22Rv1 (cell line): ENCODE measurements at regions not wholly inside any gene's neighbourhood (a gene's known extent, or its start where the extent isn't known, plus 50 kb on each side); places are given as distances from the start of the nearest gene placed in this dataset.

Source experiments
- H3K27ac ChIP-seq: fragments of 450-650 bp; 2 replicates; pipeline ENCODE4 v1.5.1; 2017
- CTCF ChIP-seq: fragments of 450-650 bp; IDR thresholded peaks from 2 replicates; pipeline ENCODE4 v1.5.1; 2017; ENCODE audit warnings: mild to moderate bottlenecking
- ZFX ChIP-seq: fragments of 450-650 bp; IDR thresholded peaks from 2 replicates; pipeline ENCODE4 v1.6.1; 2017; ENCODE audit warnings: antibody characterized with exemption, borderline replicate concordance

DNA sequence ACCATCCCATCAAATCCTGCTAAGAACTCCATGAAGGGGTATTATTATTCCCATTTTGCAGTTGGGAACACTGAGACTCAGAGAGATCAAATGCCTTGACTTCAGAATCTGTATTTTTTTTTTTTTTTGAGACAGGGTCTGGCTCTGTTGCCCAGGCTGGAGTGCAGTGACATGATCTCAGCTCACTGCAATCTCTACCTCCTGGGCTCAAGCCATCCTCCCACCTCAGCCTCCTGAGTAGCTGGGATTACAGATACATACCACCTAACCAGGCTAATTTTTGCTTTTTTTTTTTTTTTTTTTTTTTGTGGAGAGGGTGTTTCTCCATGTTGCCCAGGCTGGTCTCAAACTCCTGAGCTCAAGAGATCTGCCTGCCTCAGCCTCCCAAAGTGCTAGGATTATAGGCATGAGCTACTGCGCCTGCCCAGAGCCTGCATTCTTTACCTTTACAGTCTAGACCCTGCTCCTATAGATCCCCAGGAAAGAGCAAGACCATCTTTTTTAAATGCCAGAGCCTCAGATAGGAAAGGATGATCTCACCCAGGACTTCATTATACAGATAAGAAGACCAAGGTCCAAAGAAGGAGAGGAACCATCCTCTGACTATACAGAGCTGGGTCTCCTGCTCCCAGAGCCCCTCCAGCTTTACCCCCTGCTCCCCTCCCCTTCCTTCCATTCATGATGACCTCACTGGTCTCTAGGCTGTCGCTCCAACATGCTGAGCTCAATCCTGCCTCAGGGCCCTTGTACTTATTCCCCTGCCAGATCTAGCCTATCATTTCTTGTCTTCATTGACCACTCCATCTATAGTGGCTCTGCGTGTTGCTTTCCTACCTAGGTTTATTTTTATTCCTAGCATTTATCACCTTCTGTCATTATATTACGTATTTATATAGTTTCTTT lies 138.6 kb downstream of the CEBPB start:
- TF ChIP-seq ZFX (no peak), CTCF (no peak)
- H3K27ac ChIP-seq = no peak overlapping the region

DNA sequence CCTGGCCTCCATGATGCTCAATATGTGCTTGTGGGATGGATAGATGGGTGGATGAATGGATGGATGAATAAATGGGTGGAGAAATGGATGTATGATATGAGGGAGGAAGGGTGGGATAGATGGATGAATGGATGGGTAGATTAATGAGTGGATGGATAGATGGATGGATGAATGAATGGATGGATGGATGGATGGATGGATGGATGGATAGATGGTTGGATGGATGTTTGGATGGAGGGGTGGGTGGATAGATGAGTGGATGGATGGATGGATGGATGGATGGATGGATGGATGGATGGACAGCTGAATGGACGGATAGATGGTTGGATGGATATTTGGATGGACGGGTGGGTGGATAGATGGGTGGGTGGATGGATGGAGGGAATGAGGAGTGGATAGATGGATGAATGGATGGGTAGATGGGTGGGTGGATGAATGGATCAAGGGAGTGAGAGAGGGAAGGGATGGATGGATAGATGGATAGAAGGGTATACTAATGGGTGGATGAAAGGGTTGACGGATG lies 139.4 kb downstream of the CEBPB start:
- no peak overlapping the region for H3K27ac ChIP-seq
- no peak for TF ChIP-seq ZFX
- TF ChIP-seq CTCF = no peak

DNA sequence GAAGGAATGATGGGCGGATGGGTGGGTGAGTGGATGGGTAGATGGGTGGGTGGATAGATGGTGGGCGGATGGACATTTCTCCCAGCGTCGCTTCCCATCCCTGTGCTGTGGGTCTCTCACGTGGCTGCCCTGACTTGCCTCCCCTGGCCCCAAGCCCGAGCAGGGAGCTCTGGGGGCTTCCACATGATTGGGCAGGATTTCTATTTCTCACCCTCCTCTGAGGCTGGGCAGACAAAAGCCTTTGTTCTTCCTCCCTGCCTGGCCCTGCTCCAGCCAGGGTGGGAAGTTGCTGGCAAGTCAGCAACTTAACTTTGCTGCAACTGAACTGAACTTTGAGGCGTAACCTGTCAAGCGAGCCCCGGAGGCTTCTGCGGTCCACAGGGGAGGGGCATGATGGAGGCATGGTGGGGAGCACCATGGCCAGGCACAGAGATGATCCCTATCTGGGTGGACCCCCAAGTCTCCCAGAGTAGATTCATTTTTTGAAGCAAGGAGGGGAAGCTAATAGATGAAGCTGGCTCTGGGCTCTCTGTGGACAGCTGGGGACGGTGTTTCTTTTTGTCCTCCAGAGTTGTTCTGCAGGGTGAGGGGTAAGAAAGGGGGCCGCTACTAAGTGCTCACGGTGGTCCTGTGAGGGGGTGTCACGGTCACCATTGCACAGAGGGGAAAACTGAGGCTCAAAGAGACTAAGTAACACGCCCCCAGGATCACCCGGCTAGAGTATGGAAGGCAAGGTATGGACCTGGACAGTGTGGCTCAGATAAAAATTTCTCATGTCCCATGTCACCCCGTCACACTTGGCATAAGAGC lies 140.1 kb downstream of the CEBPB start:
- TF ChIP-seq CTCF (no peak), ZFX (no peak)

DNA sequence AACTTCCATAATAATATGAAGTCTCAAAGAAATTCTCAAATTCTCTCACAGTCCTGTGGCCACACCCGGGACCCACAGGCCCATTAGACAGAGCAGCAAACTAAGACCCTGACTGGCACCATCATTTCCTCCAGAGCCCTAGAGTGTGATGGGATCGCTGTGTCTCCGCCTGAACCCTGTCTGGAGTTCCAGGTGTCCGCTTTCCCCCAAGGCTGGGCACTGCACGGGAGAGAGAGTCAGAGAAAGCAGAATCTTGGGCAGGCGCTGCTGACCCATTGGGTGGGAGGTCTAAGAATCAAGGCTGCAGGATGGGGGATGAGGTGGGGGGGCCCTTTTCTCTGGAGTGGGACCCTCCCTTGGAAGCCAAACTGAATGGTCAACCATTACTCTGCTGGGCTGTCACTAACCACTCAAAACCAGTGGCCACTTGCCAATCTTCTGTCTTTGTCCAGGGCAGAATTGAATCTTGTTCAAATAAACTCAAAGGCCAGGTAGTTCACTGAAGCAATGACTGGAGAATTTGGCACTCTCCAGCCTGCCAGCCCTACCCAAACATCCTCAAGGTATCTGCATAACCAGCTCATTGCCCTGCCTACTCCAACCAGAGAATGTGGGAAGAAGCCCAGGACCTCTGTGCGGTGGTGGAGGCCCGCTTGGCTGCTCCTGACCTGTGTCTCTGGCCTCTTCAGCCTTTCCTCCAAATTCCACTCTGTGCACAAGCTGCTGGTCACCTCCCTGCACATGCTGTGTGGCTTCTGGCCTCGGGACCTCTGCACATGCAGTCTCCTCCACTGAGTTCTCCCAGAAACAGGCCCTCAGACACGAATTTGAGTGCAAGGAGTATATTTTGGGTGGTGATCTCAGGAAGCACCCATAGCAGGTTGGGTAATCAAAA lies 141.1 kb downstream of the CEBPB start:
- no peak overlapping the region for H3K27ac ChIP-seq
- TF ChIP-seq ZFX (no peak), CTCF (no peak)

More for the DNA sequence above, 140.1 kb downstream of the CEBPB start:
- H3K27ac ChIP-seq = no peak overlapping the region

DNA sequence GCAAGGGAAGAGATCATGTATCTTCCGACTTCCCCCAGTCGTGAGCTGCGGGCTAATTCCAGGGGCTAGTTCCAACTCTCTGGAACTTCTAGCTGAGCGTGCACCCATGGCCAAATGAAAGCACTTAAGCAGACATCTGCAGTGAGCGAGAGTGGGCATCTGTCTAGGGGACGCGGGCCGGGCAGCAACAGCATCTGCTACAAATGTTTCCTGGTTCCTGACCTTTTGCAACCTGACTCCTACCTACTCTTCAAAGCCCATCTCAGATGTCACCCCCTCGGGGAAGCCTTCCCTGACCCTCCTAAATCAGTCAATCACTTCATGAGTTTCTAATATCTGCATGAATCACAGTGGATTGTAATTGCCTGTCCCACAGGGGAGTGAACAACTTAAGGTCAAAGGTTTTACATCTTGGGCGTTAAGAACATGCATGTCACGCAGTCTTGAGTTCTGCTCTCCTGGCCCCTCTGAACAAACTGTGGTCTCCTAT lies 141.9 kb downstream of the CEBPB start:
- TF ChIP-seq ZFX = no peak
- no peak for TF ChIP-seq CTCF
- no peak overlapping the region for H3K27ac ChIP-seq

DNA sequence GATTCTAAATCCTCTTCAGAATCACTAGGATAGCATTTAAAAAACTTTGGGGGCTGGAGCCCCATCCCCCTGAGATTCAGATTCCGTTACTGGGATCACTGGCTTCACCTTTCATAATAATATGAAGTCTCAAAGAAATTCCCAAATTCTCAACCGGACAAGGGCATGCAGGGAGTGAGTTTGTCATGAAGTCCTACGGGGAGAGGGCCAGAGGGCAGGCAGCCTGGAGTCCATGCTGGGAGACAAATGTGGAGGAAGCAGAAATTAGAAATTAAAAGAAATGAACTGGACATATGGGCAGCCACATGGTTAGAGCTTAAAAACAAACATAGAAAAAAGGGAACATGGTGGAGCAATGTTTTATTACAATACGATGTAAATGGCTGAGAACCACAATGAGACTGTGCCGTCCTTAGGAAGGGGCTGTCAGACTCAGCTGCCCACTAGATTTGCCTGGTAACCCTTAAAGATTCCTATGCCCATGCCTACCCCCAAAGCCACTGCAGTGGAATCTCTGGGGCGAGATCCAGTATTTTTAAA lies 142.6 kb downstream of the CEBPB start:
- no peak overlapping the region for H3K27ac ChIP-seq
- no peak for TF ChIP-seq ZFX
- no peak for TF ChIP-seq CTCF
